GM12892 (cell line): ENCODE measurements at regions not wholly inside any gene's neighbourhood (a gene's known extent, or its start where the extent isn't known, plus 50 kb on each side); places are given as distances from the start of the nearest gene placed in this dataset.

Experiments used
- POLR2A ChIP-seq: IDR thresholded peaks from 2 replicates; pipeline ENCODE4 v1.6.1; 2011; ENCODE audit warnings: low read depth, low read length, control low read depth
- POLR2AphosphoS5 ChIP-seq: IDR thresholded peaks from 2 replicates; pipeline ENCODE4 v1.6.1; 2011; ENCODE audit warnings: low read depth, low read length, control low read depth
- TAF1 ChIP-seq: IDR thresholded peaks from 2 replicates; pipeline ENCODE4 v1.6.1; 2011; ENCODE audit warnings: low read depth, mild to moderate bottlenecking, control low read depth, low read length, borderline replicate concordance

DNA sequence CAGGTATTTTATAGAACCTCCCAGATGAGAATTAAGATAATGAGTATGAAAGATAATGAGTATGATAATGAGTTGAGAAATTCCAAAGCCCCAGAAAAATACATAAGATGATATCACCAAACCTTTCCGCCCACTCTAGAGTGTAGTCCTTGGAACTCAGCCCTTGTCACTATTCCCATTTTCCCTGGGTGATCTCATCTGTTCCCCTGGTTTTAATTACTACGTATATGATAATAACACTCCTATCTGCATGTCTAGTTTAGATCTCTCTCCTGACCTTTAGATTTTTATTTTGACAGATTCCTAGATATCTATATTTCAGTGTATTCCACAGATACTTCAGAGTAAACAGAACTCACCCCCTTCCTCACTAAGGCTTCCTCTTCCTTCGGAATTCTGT, 51.0 kb upstream of the ASIP start:
- TF ChIP-seq POLR2AphosphoS5 (no peak), TAF1 (no peak), POLR2A (no peak)
